ENCODE measurements at regions not wholly inside any gene's neighbourhood (a gene's known extent, or its start where the extent isn't known, plus 50 kb on each side); places are given as distances from the start of the nearest gene placed in this dataset.

- peak in 2 of 9 donors; percentile 14 to 18 for TF ChIP-seq CTCF (IDR thresholded peaks at IDR 0.05)
- ATAC-seq (no peak), DNase-seq (no peak)
- no peaks in the 10 kb centered on the region for H3K27me3 ChIP-seq
- H3K36me3 ChIP-seq, result no peaks in the 10 kb centered on the region
- no peak overlapping the region for H3K27ac ChIP-seq
- H3K9me3 ChIP-seq, result peaks cover 0 to 24% (median 7%) of the 10 kb centered on the region in 11 donors
- intact Hi-C loops (cut with DNase I), result no loop called here
- no peaks in the 10 kb centered on the region for H3K4me1 ChIP-seq
- H3K4me3 ChIP-seq, result no peak overlapping the region
These were observed 263.9 kb downstream of the NXPE2 start for GRCh38 chr11:114942207-114942606.

GRCh38 chr11:114949614-114950351 lies 271.5 kb downstream of the NXPE2 start:
- H3K27ac ChIP-seq, result no peak overlapping the region
- TF ChIP-seq CTCF (IDR thresholded peaks at IDR 0.05), result no peak
- intact Hi-C loops (cut with DNase I), result loop anchor here in 6 of 10 donors (5.0 to 10.0 kb wide), 2 partner anchors 175 to 177 kb away; no protein-coding TSS in a partner anchor
- H3K36me3 ChIP-seq, result no peaks in the 10 kb centered on the region
- no peaks in the 10 kb centered on the region for H3K27me3 ChIP-seq
- no peak for DNase-seq
- 89 to 90% methylated on average over 13 of the region's 13 CpGs for WGBS, 2 donors
- no peak for ATAC-seq
- H3K4me3 ChIP-seq, result no peak overlapping the region
- no peaks in the 10 kb centered on the region for H3K4me1 ChIP-seq
- H3K9me3 ChIP-seq, result peaks cover 0 to 15% (median 0%) of the 10 kb centered on the region in 11 donors

- no peaks in the 10 kb centered on the region for H3K36me3 ChIP-seq
- H3K4me1 ChIP-seq, result no peaks in the 10 kb centered on the region
- no peaks in the 10 kb centered on the region for H3K27me3 ChIP-seq
- H3K27ac ChIP-seq, result no peak overlapping the region
- H3K4me3 ChIP-seq, result no peak overlapping the region
- peaks cover 0 to 15% (median 0%) of the 10 kb centered on the region in 11 donors for H3K9me3 ChIP-seq
- 72 to 83% methylated on average over 1 of the region's 1 CpG for WGBS, 2 donors
- intact Hi-C loops (cut with DNase I), result loop anchor here in 9 of 10 donors (2.0 to 10.0 kb wide), 3 partner anchors 178 to 181 kb away; no protein-coding TSS in a partner anchor
- peak in 3 of 8 donors; percentile 55 to 56 (median 55) for ATAC-seq
- no peak for DNase-seq
- TF ChIP-seq CTCF (IDR thresholded peaks at IDR 0.05), result peak in 6 of 9 donors; percentile 23 to 56 (median 46)
These were observed 274.7 kb downstream of the NXPE2 start for GRCh38 chr11:114953039-114953438.

- WGBS, 2 donors, result 70 to 80% methylated on average over 1 of the region's 1 CpG
- intact Hi-C loops (cut with DNase I), result loop anchor here in 5 of 10 donors (10.0 kb wide), 1 partner anchor 181 kb away; no protein-coding TSS in a partner anchor
- TF ChIP-seq CTCF (IDR thresholded peaks at IDR 0.05), result no peak
- H3K36me3 ChIP-seq, result no peaks in the 10 kb centered on the region
- no peaks in the 10 kb centered on the region for H3K4me1 ChIP-seq
- DNase-seq, result no peak
- H3K27me3 ChIP-seq, result no peaks in the 10 kb centered on the region
- H3K4me3 ChIP-seq, result no peak overlapping the region
- no peak overlapping the region for H3K27ac ChIP-seq
- ATAC-seq, result no peak
- H3K9me3 ChIP-seq, result peaks cover 0 to 9% (median 0%) of the 10 kb centered on the region in 11 donors
These were observed 277.6 kb downstream of the NXPE2 start for GRCh38 chr11:114955923-114956322.

Measured in heart right ventricle (tissue), 16 donors.